Adipocyte (in vitro differentiated cells): ENCODE measurements at regions not wholly inside any gene's neighbourhood (a gene's known extent, or its start where the extent isn't known, plus 50 kb on each side); places are given as distances from the start of the nearest gene placed in this dataset.

ENCODE experiments used
- DNase-seq: peaks from one replicate; pipeline ENCODE4 v3.0.0-alpha.2; 2015; ENCODE audit warnings: low read depth
- H3K27me3 ChIP-seq: replicated peaks from 2 replicates; pipeline ENCODE4 v1.7.0; 2013; ENCODE audit warnings: mild to moderate bottlenecking, low read length, moderate library complexity; ENCODE audit not compliant: control insufficient read depth, insufficient read depth
- H3K36me3 ChIP-seq: 2 replicates; pipeline ENCODE4 v1.7.0; 2013; ENCODE audit warnings: low read length, mild to moderate bottlenecking, moderate library complexity; ENCODE audit not compliant: control insufficient read depth, insufficient read depth, severe bottlenecking
- H3K4me1 ChIP-seq: 2 replicates; pipeline ENCODE4 v1.7.0; 2013; ENCODE audit warnings: mild to moderate bottlenecking, low read length, moderate library complexity; ENCODE audit not compliant: control insufficient read depth, insufficient read depth
- H3K4me3 ChIP-seq: 2 replicates; pipeline ENCODE4 v1.7.0; 2013; ENCODE audit warnings: mild to moderate bottlenecking, low read length, moderate library complexity
- H3K9ac ChIP-seq: 2 replicates; pipeline ENCODE4 v1.7.0; 2013; ENCODE audit warnings: mild to moderate bottlenecking, low read length, moderate library complexity
- H3K9me3 ChIP-seq: 2 replicates; pipeline ENCODE4 v1.7.0; 2013; ENCODE audit warnings: mild to moderate bottlenecking, low read length, moderate library complexity; ENCODE audit not compliant: control insufficient read depth

GRCh38 chr1:164320790-164321731 lies 237.9 kb upstream of the PBX1 start:
- Histone ChIP-seq H3K4me1 (no peaks in the 10 kb centered on the region), H3K27me3 (peaks cover 13% of the 10 kb centered on the region), H3K9me3 (no peaks in the 10 kb centered on the region), H3K9ac (peak overlapping the region; percentile 49), H3K4me3 (peak overlapping the region; percentile 74), H3K36me3 (no peaks in the 10 kb centered on the region)
- peak; percentile 59 for DNase-seq

- Histone ChIP-seq H3K27me3 (peaks cover 5% of the 10 kb centered on the region), H3K4me1 (no peaks in the 10 kb centered on the region), H3K9ac (no peak overlapping the region), H3K36me3 (no peaks in the 10 kb centered on the region), H3K4me3 (no peak overlapping the region), H3K9me3 (peaks cover 14% of the 10 kb centered on the region)
- no peak for DNase-seq
Observed at GRCh38 chr1:164325786-164326185, 233.2 kb upstream of the PBX1 start.

GRCh38 chr1:164333387-164333786 lies 225.6 kb upstream of the PBX1 start:
- Histone ChIP-seq H3K4me3 (no peak overlapping the region), H3K27me3 (no peaks in the 10 kb centered on the region), H3K9ac (no peak overlapping the region), H3K36me3 (no peaks in the 10 kb centered on the region), H3K4me1 (no peaks in the 10 kb centered on the region), H3K9me3 (no peaks in the 10 kb centered on the region)
- DNase-seq, result no peak

GRCh38 chr1:164337394-164337793 lies 221.6 kb upstream of the PBX1 start:
- Histone ChIP-seq H3K4me1 (no peaks in the 10 kb centered on the region), H3K4me3 (no peak overlapping the region), H3K27me3 (no peaks in the 10 kb centered on the region)

GRCh38 chr1:164337885-164338284 lies 221.1 kb upstream of the PBX1 start:
- H3K4me3 ChIP-seq, result no peak overlapping the region
- no peak overlapping the region for H3K9ac ChIP-seq
- no peaks in the 10 kb centered on the region for H3K36me3 ChIP-seq
- DNase-seq, result no peak
- H3K27me3 ChIP-seq, result no peaks in the 10 kb centered on the region
- H3K9me3 ChIP-seq, result peaks cover 8% of the 10 kb centered on the region
- no peaks in the 10 kb centered on the region for H3K4me1 ChIP-seq

More at GRCh38 chr1:164337394-164337793, 221.6 kb upstream of the PBX1 start:
- no peak for DNase-seq
- Histone ChIP-seq H3K36me3 (no peaks in the 10 kb centered on the region), H3K9ac (no peak overlapping the region), H3K9me3 (peaks cover 8% of the 10 kb centered on the region)

GRCh38 chr1:164343189-164343588 lies 215.8 kb upstream of the PBX1 start:
- Histone ChIP-seq H3K9me3 (peaks cover 21% of the 10 kb centered on the region), H3K27me3 (no peaks in the 10 kb centered on the region), H3K4me1 (no peaks in the 10 kb centered on the region), H3K4me3 (no peak overlapping the region), H3K36me3 (no peaks in the 10 kb centered on the region), H3K9ac (no peak overlapping the region)
- DNase-seq, result no peak

GRCh38 chr1:164347980-164348379 lies 211.0 kb upstream of the PBX1 start:
- Histone ChIP-seq H3K9me3 (peaks cover 47% of the 10 kb centered on the region), H3K4me1 (no peaks in the 10 kb centered on the region), H3K9ac (no peak overlapping the region), H3K27me3 (no peaks in the 10 kb centered on the region), H3K4me3 (no peak overlapping the region), H3K36me3 (no peaks in the 10 kb centered on the region)
- no peak for DNase-seq

- H3K27me3 ChIP-seq, result no peaks in the 10 kb centered on the region
- no peaks in the 10 kb centered on the region for H3K36me3 ChIP-seq
- peaks cover 16% of the 10 kb centered on the region for H3K9me3 ChIP-seq
- H3K9ac ChIP-seq, result no peak overlapping the region
- no peak overlapping the region for H3K4me3 ChIP-seq
- no peak for DNase-seq
- no peaks in the 10 kb centered on the region for H3K4me1 ChIP-seq
Observed at GRCh38 chr1:164356511-164356910, 202.5 kb upstream of the PBX1 start.

- no peak for DNase-seq
- H3K4me1 ChIP-seq, result no peaks in the 10 kb centered on the region
- no peaks in the 10 kb centered on the region for H3K27me3 ChIP-seq
- no peak overlapping the region for H3K9ac ChIP-seq
- no peak overlapping the region for H3K4me3 ChIP-seq
- peaks cover 4% of the 10 kb centered on the region for H3K9me3 ChIP-seq
- H3K36me3 ChIP-seq, result no peaks in the 10 kb centered on the region
Observed at GRCh38 chr1:164360265-164360664, 198.7 kb upstream of the PBX1 start.

- no peak overlapping the region for H3K9ac ChIP-seq
- H3K4me3 ChIP-seq, result no peak overlapping the region
- no peaks in the 10 kb centered on the region for H3K4me1 ChIP-seq
- H3K9me3 ChIP-seq, result peaks cover 12% of the 10 kb centered on the region
- no peaks in the 10 kb centered on the region for H3K27me3 ChIP-seq
- no peak for DNase-seq
- no peaks in the 10 kb centered on the region for H3K36me3 ChIP-seq
Observed at GRCh38 chr1:164361927-164362326, 197.1 kb upstream of the PBX1 start.

GRCh38 chr1:164363980-164364379 lies 195.0 kb upstream of the PBX1 start:
- no peaks in the 10 kb centered on the region for H3K36me3 ChIP-seq
- peaks cover 24% of the 10 kb centered on the region for H3K9me3 ChIP-seq
- H3K4me1 ChIP-seq, result no peaks in the 10 kb centered on the region
- DNase-seq, result no peak
- no peaks in the 10 kb centered on the region for H3K27me3 ChIP-seq
- H3K4me3 ChIP-seq, result no peak overlapping the region
- H3K9ac ChIP-seq, result no peak overlapping the region
